Heart left ventricle (tissue), 16 donors: ENCODE measurements at regions not wholly inside any gene's neighbourhood (a gene's known extent, or its start where the extent isn't known, plus 50 kb on each side); places are given as distances from the start of the nearest gene placed in this dataset.

ENCODE experiments used
- ATAC-seq, 4 donors: fragments of 200-7000 bp; cut with Tn5 transposase; one replicate each; pipeline ENCODE4 v1.9.1; 2020 to 2022; ENCODE audit warnings: moderate library complexity in 4 of 4, mild to moderate bottlenecking in 3 of 4, moderate number of reproducible peaks in 1 of 4
- DNase-seq, 5 donors: peaks; one replicate each; pipeline ENCODE4 v3.0.0-alpha.2; 2020
- H3K27ac ChIP-seq, 12 donors: fragments of 200-600 bp; sonication (generic) in 4 of 12; one replicate each; pipeline versions ENCODE4 v1.5.0 to v1.8.0; 2016 to 2022; ENCODE audit warnings: mild to moderate bottlenecking in 2 of 12
- H3K27me3 ChIP-seq, 9 donors: fragments of 200-600 bp; sonication (generic) in 2 of 9; one replicate each; pipeline versions ENCODE4 v1.5.1 to v1.8.0; 2016 to 2022; ENCODE audit warnings: mild to moderate bottlenecking in 3 of 9
- H3K36me3 ChIP-seq, 9 donors: fragments of 200-600 bp; sonication (generic) in 2 of 9; one replicate each; pipeline versions ENCODE4 v1.5.0 to v1.8.0; 2018 to 2022; ENCODE audit warnings: mild to moderate bottlenecking in 2 of 9
- H3K4me1 ChIP-seq, 12 donors: fragments of 200-600 bp; sonication (generic) in 4 of 12; one replicate each; pipeline versions ENCODE4 v1.5.0 to v1.8.0; 2016 to 2022; ENCODE audit warnings: mild to moderate bottlenecking in 3 of 12
- H3K4me3 ChIP-seq, 12 donors: fragments of 200-600 bp; sonication (generic) in 4 of 12; one replicate each; pipeline versions ENCODE4 v1.5.0 to v1.8.0; 2017 to 2022; ENCODE audit warnings: mild to moderate bottlenecking in 9 of 12, moderate library complexity in 4 of 12
- H3K9me3 ChIP-seq, 12 donors: fragments of 200-600 bp; sonication (generic) in 4 of 12; one replicate each; pipeline versions ENCODE4 v1.5.0 to v1.8.0; 2016 to 2022; ENCODE audit warnings: mild to moderate bottlenecking in 1 of 12
- CTCF ChIP-seq, 12 donors: fragments of 200-600 bp; sonication (generic) in 4 of 12; IDR thresholded peaks; one replicate each; pipeline versions ENCODE4 v1.5.0 to v1.8.0; 2018 to 2022; ENCODE audit warnings: antibody characterized with exemption in 12 of 12, mild to moderate bottlenecking in 5 of 12
- POLR2A ChIP-seq, 2 donors: fragments of 450-650 bp; IDR thresholded peaks; one replicate each; pipeline ENCODE4 v1.6.1; 2017; ENCODE audit warnings: antibody characterized with exemption in 2 of 2, mild to moderate bottlenecking in 2 of 2, moderate library complexity in 2 of 2
- WGBS, 4 donors: extraction: QIAGEN DNeasy Blood & Tissue Kit in 2 of 4; methylation state at CpG; one replicate each; pipeline versions ENCODE4 v1.1.5 to v1.1.7; 2013 to 2018; 5-methylcytosine and 5-hydroxymethylcytosine counted together
- intact Hi-C, 10 donors: fragments of 100-400 bp; cut with DNase I; formaldehyde crosslinking; loops; one replicate each; pipeline versions ENCODE4 v1.11.1 to v1.14.2; 2022
- donor health status: ischemic (EF 13 %, LVEDD 7.1; RV severe dilation, severe dysfunction).
- donor health status: healthy with polysubstance abuse.
- donor health status: DM: no; HTN: yes; CAD: no.
- donor health status: DM: no; HTN: no; CAD: no.
- donor health status: ischemic (EF 25% LVEDD 6.9; RV normal size, moderate dysfunction).
- donor health status: ischemic (EF 25% LVEDD 5.7; RV mildly dilated, moderate dysfunction).
- donor health status: healthy.
- donor health status: DM: yes; HTN: yes; CAD: no.
- donor health status: ischemic (EF 35%, LVEDD 5.7; RV mildly dilated, moderate dysfunction).
- donor health status: nonischemic (EF 11% LVEDD 7.7; RV severe dilation, severe dysfunction).
- donor health status: DM: yes; HTN: yes; CAD: no.
- donor health status: PGD.
- donor health status: ischemic (EF 29% LVEDD 5.4; RV normal size, mild dysfunction).
- donor health status: nonischemic (EF 23%, LVEDD 6.1; RV moderate dilation, normal function).

- no peak for DNase-seq
- intact Hi-C loops: no loop called here
- no peak for ATAC-seq
- WGBS, 4 donors: 42 to 79% (median 71%) methylated on average over 1 of the region's 1 CpG
- TF ChIP-seq POLR2A (IDR thresholded peaks at IDR 0.05): no peak
- no peak overlapping the region for H3K4me3 ChIP-seq
- no peak overlapping the region for H3K27ac ChIP-seq
- no peaks in the 10 kb centered on the region for H3K4me1 ChIP-seq
- no peaks in the 10 kb centered on the region for H3K9me3 ChIP-seq
- no peaks in the 10 kb centered on the region for H3K27me3 ChIP-seq
- no peaks in the 10 kb centered on the region for H3K36me3 ChIP-seq
Observed at GRCh38 chr7:114218283-114218682, 196.3 kb upstream of the FOXP2 start.

GRCh38 chr7:114217026-114217806 lies 197.4 kb upstream of the FOXP2 start:
- no peaks in the 10 kb centered on the region for H3K36me3 ChIP-seq
- ATAC-seq (no peak), DNase-seq (no peak)
- H3K9me3 ChIP-seq: no peaks in the 10 kb centered on the region
- no peak overlapping the region for H3K4me3 ChIP-seq
- WGBS, 4 donors: 42 to 50% (median 45%) methylated on average over 2 of the region's 2 CpGs
- no peaks in the 10 kb centered on the region for H3K4me1 ChIP-seq
- no peak overlapping the region for H3K27ac ChIP-seq
- intact Hi-C loops: no loop called here
- no peaks in the 10 kb centered on the region for H3K27me3 ChIP-seq
- no peak for TF ChIP-seq CTCF (IDR thresholded peaks at IDR 0.05)
- TF ChIP-seq POLR2A (IDR thresholded peaks at IDR 0.05): no peak

- no peaks in the 10 kb centered on the region for H3K27me3 ChIP-seq
- ATAC-seq (no peak), DNase-seq (no peak)
- no peaks in the 10 kb centered on the region for H3K36me3 ChIP-seq
- 31 to 45% (median 38%) methylated on average over 2 of the region's 2 CpGs for whole genome bisulfite sequencing, 4 donors
- H3K4me3 ChIP-seq: no peak overlapping the region
- no peaks in the 10 kb centered on the region for H3K9me3 ChIP-seq
- intact Hi-C loops: no loop called here
- no peak overlapping the region for H3K27ac ChIP-seq
- H3K4me1 ChIP-seq: no peaks in the 10 kb centered on the region
- TF ChIP-seq POLR2A (IDR thresholded peaks at IDR 0.05): no peak
- TF ChIP-seq CTCF (IDR thresholded peaks at IDR 0.05): no peak
Observed at GRCh38 chr7:114214466-114214865, 200.1 kb upstream of the FOXP2 start.

GRCh38 chr7:114212721-114213429 lies 201.7 kb upstream of the FOXP2 start:
- Histone ChIP-seq H3K9me3 (no peaks in the 10 kb centered on the region), H3K36me3 (no peaks in the 10 kb centered on the region), H3K4me1 (no peaks in the 10 kb centered on the region), H3K27ac (no peak overlapping the region), H3K4me3 (no peak overlapping the region), H3K27me3 (no peaks in the 10 kb centered on the region)
- DNase-seq (no peak), ATAC-seq (no peak)
- TF ChIP-seq POLR2A (IDR thresholded peaks at IDR 0.05) (no peak), CTCF (IDR thresholded peaks at IDR 0.05) (no peak)
- WGBS, 4 donors: 58 to 80% (median 70%) methylated on average over 1 of the region's 1 CpG
- intact Hi-C loops: no loop called here
